ENCODE measurements at regions not wholly inside any gene's neighbourhood (a gene's known extent, or its start where the extent isn't known, plus 50 kb on each side); places are given as distances from the start of the nearest gene placed in this dataset.
"Not testable (repeated sequence)": the region's sequence is repeated elsewhere in the genome, so short reads cannot be mapped to it uniquely, and the experiment has no call there.

DNA sequence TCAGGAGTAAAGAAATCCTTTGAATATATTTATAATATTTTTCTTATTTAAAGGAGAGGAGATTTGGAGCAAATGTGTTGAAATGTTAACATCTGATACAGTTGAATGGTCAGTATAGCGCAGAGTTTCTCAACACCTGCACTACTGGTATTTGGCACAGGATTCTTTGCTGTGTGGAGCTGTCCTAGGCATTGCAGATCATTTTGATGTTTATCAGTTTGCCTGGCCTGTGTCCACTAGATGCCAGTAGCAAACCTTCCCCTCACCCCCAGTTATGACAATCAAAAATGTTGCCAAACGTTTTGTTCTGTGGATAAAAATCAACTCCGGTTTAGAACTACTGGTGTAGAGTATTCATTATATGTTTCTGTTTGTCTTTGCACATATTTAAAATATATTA lies 765.3 kb upstream of the SLIT2 start:
- DNase-seq: no peak

DNA sequence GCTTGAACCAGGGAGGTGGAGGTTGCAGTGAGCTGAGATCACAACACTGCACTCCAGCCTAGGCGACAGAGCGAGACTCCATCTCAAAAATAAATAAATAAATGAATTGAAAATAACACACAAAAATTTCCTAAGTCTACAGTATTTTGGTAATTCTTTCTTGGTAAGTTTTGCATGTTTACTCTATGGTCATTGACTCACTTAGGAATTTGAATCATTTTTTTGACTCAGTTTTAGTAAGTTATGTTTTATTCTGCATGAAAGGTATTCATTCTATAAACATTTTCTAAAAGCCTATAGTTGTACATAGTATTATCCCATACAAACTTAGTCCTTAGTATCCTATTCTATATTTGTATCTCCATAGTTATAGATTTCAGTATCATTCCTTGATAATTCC lies 772.9 kb upstream of the SLIT2 start:
- no peak for DNase-seq

DNA sequence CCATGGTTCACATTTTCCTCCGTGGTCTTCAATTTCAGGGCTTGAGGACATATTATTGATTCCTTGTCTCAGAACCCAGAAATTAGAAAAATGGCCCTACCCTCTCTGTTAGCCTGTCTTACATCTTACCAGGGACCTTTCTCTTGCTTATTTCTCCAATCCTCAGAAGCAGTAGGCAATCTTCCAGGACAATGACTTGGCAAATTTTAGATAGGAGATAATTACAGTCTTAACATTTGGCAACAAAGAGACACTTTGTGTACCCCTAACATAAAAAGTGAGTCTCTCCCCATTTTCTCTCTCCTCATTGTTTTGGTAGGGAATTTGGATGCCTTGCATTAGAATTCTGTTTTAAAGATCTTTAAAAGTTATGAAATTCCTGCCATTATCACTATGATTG lies 778.1 kb upstream of the SLIT2 start:
- DNase-seq: no peak

DNA sequence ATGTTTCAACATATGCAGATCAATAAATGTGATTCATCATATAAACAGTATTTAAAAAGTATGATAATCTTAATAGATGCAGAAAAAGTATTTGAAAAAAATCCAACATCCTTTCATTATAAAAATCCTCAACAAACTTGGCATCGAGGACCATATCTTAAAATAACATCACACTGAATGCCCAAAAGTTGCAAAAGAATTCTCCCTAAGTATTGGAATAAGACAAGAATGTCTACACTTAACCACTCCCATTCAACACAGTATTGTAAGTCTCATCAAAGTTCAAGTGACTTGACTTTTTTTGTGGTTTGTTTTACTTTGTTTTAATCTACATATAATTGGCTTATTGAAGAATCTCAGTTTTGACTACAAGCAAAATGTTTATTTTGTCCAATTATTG lies 779.0 kb upstream of the SLIT2 start:
- DNase-seq: no peak

DNA sequence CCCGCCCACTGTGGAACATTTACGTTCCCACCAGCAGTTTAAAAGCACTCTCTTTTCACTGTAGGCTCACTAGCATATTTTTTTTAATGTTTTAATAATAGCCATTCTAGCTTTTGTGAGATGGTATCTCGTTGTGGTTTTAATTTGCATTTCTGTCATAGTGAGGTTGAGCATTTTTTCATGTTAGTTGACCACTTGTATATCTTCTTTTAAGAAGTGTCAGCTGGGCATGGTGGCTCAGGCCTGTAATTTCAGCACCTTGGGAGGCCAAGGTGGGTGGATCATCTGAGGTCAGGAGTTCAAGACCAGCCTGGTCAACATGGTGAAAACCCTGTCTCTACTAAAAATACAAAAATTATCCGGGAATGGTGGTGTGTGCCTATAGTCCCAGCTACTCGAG lies 781.7 kb upstream of the SLIT2 start:
- not testable (repeated sequence) for DNase-seq

DNA sequence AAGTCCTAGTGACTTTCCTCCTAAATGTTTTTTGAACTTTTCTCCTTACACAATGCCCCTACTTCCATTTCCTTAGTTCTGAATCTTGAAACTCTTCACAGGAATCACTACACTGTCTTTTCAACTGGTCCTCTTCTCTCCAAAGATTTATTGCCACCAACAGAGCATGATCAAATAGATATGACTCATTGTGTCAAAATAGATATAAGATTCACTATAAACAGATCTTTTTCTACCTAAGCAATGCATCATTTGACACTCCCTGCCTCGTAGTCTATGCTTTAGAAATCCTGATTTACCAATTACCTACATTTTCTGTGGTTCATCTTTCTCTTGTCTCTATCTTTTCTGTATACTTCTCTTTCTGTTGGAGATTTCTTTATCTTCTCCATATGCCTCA lies 789.6 kb upstream of the SLIT2 start:
- no peak for DNase-seq

DNA sequence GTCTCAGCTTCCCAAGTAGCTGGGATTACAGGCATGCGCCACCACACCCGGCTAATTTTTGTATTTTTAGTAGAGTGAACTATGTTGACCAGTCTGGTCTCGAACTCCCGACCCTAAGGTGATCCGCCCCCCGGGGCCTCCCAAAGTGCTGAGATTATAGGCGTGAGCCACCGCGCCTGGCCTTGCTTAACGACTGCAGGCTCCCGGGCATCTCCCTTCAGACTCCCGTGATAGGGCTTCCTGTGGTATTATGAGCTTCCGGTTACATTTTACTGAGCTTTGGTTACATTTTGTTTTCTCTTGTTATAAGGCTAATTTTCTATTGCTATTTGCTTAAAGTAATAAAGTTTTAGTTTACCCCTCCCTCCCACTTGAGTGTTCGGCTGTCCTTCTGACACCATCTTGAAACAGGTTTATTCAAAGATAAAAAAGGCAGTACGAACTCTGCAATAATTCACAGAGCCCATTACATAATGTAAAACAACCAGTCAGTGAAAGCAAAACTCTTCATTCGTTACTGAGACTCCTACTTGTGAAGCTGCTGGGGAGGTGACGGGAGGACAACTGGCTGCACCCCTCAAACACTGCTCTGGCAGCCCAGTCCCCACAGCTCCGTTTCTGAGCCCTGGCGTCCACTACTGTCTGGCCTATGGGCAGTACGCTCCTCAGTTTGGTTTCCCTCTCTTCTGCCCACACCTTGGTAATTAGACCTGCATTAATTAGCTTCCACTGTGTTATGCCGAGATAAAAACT lies 795.7 kb upstream of the SLIT2 start:
- no peak for DNase-seq

DNA sequence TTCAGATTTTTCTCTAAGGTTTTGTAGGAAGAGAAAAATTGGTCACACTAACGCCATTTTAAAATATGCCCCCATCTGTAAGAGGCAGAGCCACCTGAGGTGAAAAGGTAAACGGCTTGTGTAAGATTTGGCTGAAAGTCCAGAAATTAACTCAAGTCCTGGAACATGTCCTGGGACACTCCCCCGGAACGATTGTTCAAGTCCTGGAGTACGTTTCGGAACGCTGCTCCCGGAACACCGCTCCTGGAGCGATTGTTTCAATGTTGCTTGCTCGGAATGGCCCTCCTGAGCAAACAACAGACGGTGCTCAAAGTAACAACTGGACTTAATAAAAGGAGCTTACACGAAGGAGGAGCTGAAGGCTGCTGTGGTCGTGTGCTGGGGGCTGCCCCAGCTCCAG lies 796.5 kb upstream of the SLIT2 start:
- no peak for DNase-seq

DNA sequence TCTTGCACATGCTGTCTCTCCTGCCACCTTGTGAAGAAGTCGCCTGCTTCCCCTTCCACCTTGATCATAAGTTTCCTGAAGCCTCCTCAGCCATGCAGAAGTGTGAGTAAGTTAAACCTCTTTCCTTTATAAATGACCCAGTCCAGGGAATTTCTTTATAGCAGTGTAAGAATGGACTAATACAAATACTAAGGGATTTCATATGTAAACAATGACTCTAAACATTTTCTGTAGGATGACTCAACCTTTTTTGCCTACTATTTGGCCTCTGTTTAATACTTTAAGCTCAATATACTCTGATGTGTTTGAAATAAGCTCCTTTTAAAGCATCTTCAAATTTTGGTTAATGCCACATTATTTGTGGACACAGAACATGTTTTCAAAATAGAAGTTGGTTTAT lies 813.5 kb upstream of the SLIT2 start:
- DNase-seq: no peak

DNA sequence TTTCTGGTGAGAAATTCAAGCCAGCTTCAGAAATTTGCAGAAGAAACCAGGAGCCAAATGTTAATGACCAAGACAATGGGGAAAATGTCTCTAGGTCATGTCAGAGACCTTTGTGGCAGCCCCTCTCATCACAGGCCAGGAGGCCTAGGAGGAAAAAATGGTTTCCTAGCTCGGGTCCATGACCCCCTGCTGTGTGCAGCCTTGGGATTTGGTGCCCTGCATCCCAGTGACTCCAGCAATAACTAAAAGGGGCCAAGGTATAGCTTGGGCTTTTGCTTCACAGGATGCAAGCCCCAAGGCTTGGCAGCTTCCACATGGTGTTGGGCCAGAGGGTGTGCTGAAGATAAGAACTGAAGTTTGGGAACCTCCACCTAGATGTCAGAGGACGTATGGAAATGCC lies 814.7 kb upstream of the SLIT2 start:
- DNase-seq: no peak

DNA sequence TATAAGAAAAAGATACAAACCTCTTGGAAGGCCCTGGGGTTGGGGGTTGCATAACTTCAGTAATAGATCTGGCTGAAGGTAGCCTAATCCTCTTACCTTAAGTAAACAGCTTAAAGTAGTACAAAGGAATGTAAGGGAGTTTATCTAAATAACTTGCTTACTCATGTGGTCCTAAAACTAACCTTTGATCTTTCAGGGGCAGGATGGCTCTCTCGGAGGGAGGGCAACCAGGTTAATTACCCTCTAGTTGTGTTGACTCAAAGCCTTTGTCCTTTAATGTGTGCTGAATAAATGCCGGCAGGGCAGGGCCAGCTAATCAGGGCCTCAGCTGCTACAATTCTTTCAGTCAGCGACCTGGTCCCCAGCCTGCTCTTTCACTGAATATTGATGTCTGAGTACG lies 822.0 kb upstream of the SLIT2 start:
- no peak for DNase-seq

DNA sequence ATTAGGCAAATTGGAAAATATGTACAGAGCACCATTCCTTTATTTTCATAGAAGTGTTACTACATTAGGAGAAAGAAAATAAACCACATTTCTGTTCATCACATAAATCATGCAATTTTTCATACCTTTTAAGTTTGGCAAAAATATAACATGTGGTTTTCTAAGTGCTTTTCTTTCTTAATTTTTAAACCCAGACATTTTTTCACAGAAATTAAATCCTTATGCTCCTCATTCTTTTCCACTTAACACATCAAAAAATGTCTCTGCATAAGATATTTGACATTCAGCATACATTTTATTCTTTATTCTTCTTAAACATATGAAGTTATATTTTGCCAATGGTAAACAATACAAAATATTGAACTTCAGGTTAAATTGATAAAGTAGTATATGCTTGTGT lies 826.6 kb upstream of the SLIT2 start:
- DNase-seq: no peak

DNA sequence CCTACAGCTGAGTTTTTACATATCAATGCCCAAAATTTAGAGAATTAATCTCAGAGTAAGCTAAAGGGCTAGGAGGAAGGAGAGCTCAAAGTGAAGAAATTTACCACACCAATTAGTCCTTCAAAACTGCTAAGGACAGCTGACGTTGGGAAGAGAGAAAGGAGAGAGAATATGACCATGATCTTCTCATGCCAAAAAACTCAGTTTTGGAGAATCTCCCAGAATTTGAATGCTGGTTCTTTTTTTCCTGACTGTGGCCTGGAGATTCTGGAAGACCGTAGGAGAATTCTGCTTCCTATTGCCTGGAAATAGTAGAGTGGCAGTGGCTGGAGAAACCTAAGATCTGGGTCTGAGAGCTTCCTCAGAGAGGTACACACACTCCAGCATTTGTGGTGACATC lies 834.4 kb upstream of the SLIT2 start:
- no peak for DNase-seq

DNA sequence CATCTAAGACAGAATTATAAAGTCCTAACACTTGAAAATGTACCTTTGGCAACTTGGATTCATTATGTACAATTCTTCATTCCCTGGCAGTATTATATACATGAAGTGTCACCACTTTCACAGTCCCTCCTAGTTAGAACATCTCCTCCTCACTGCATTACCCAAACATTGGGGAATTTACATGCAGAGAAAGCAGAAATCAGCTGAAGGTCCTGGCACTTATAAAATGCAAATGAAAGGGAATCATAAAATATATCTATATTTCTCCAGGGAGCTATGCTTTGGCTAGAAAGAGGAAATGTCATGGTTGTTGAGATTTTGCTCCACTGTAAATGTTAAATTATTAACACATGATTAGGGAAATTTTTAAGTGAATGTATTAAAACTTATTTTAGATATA lies 835.6 kb upstream of the SLIT2 start:
- DNase-seq: no peak

DNA sequence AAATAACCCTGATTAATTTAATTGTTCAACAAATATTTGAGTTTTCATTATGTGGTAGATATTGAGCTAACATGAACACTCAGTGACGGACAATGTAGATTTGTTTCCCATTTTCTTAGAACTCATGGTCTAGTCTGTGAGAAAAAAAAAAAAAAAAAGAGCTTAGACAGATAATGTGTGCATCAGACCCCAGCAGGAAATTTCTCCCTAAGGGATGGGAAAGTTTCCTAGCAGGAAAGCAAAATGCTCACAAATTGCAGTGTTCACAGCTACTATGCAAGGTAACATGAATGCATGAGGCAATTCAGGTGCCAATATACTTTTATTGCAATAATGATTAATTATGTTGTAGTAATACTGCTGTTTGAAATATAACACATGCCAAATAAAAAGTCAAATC lies 843.2 kb upstream of the SLIT2 start:
- DNase-seq: no peak

DNA sequence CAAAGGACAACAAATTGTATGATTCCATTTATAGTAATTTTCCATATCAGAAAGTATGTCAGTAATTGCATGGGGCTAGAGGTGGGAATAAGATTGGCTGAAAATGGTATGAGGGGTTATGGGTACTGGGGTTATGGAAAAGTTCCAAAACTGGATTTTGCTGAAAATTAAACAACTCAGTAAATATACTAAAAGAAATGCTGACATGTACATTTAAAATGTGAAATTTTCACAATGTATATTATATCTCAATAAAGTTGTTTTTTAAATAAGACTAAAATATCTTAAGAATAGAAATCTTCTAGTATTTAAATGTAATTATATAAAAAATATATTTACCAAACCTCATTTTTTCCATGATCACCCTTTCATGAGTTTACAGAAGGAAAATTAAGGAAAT lies 844.9 kb upstream of the SLIT2 start:
- DNase-seq: no peak

DNA sequence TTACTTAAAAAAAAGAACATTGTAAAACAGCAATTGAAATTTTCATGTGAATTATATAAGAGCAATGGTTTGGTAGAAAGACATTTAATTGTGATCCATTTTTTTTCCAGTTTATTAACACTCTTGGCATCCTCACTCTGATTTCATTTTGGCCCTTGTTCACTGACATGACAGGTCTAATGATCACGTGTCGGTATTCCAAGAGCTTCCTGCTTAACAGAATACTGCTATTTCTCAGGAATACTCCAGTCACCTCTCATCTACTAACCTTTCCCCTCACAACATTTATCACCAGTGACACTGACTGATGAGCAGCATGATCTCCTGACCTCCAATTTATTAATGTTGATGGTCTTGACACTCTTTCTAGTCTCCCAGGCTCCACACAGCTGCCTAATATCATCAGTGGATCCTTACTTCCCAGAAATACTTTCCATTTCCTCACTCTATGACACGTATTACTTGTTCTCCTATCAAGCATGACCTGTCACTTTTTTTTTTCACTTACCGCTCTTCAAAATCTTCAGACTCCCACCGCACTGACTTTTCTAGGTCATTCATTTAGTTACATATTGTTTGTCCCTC lies 847.8 kb upstream of the SLIT2 start:
- no peak for DNase-seq

DNA sequence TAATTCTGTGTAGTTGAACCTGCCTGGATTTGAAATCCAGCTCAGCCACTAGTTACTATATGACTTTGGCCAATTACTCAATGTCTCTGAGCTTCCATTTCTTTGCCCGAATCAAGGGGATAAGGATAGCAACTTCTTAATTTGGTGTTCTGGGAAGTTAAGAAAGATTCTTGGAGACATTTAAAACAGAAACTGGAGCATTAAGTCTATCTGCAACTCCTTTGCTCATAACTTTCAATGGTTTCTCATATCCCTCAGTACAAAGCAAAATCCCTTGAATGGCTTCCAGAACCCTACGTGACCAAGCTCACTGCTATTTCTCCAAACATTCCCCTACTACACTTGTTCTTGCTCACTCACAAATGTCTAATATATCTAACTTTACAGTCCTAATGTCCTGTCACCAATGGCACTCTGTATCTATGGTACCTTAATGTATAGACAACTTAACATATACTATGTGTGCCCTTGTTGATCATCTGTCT lies 849.1 kb upstream of the SLIT2 start:
- DNase-seq: no peak

DNA sequence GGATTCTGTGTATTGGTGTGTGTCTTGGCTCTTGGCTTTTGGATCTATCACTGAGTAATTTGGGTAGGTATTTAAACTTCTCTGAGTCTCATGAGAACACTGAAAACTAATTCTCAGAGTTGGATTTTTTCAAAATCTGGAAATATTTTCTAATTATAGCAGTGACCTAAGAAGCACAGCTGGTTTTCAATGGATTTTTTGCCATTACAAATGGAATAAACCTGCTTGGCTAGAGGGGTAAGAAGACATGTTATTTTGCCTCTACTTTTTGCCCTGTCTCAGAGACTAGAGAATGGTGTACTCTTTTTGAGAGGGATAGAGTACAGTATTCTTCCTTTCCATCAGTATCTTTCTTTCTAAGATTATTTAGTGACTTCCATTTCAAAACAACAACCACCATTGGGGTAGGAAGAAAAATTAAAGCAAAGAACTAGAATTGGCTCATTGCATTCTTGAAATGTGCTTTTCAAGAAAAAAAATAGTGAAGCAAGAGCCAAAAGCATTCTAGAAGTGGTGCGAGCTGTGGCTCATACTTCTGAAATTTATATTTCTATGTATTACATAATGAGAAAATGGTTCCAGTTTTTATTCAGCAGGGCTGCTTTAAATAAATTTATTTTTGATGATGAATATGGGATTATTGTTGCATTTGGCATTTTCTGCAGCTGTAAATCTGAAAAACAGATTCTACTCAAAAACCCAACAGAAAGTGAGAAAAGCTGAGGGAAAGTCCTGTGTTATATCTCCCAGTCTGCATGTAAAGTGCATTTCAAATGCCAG lies 850.2 kb upstream of the SLIT2 start:
- DNase-seq: no peak

DNA sequence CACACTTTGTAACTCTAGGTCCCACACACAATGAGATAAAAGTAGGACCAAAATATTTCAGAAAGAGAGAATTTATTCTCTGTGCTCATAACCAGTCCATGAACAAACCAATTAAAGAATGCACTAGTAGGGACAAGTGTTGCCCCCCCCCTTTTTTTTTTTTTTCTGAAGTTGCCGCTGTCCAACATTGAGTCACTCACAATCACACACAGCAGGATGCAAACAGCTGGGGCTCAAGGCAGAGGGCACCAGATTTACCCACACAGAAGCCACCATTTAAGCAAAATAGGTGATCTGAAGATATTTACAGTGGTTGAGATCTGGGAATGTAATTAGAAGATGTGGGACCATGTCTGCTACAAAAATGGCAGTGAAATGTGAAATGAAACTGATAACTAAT lies 850.9 kb upstream of the SLIT2 start:
- no peak for DNase-seq

DNA sequence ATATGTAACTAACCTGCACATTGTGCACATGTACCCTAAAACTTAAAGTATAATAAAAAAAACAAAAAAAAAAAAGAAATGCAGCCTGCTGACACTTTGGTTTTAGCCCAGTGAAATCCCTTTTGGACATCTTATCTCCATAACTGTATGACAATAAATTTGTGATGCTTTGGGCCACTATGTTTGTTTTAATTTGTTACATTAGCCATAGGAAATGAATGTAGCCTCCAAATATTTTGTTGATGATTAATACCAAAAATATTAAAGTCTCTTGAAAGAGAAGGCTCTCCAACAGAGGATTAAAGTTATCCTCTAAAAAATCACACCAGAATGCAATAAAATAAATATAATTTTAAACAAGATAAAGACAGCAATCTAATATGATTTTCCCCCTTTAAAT lies 852.7 kb upstream of the SLIT2 start:
- DNase-seq: no peak

DNA sequence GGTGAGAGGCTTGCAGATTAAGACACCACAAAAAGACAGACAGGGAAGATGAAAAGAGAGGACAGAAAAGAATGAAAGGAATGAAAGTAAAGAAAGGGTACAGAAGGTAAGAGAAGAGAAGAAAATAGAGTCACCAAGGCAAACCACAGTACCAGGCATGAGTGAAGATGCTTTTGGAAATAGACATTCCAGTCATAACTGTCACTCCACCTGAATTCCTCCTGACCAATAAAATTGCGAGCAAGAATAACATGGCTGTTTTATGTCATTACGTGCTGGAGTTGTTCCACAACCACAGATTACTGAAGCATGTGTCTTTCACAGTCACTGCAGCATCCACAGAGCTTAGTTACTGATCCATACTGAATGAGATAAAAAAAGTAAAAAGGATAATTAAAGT lies 864.9 kb upstream of the SLIT2 start:
- DNase-seq: no peak

DNA sequence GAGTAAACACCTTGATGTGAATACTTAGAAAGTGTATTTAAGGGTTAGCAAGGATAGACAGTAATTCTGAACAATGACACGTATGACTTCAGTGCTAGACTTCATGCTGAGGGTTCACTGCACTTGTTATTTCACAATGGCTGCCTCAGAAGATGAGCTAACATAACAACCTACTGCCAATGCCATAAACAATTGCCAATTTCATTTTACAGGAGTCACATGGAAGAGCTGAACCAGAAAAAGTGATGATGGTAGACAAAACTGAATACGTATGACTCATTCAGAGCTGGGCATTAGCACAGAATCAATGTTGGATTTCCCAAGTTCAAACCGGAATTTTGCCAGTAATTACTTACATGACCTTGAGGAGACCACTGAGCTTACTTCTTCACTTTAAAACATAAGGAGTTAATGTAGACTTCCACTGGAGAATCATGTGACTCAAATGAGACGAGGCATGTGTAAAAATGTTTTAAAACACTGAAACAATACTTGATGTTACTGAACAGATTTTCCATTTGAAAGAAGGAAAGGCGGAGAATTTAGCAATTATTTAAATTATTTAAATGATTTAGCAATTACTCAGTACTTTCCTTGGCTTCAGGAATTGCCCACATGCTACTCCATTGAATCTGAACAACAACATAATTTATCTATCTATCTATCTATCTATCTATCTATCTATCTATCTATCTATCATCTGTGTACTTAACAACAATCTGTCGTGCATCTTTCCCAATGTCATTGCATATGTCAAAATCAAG lies 868.5 kb upstream of the SLIT2 start:
- DNase-seq: no peak

DNA sequence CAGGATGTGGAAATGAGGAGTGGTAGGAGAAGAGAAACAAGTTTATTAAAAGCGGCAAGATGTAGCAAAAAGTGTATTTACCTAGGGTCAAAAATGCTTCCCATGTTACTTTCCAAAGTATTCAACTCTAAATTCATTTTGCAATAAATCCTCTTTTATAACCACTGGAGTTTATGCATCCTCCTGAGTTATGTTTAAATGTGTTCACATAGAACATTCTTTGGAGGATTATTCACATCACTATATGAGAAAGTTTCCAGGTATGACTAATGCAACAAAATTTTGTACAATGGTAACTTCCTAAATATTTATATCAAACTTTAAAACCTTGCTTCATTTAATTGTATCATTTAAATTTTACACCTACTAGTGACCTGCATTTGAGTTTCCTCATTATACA lies 870.6 kb upstream of the SLIT2 start:
- no peak for DNase-seq

Data from activated gamma-delta T cell treated with Interleukin-2 at 50 U/mL for 16 hours (primary cell).